Neural cell (in vitro differentiated cells): ENCODE measurements at regions not wholly inside any gene's neighbourhood (a gene's known extent, or its start where the extent isn't known, plus 50 kb on each side); places are given as distances from the start of the nearest gene placed in this dataset.

Experiments used
- H2AFZ ChIP-seq: fragments of 200-600, 300-800 bp; sonication (generic), shearing (Covaris generic); 2 replicates; pipeline ENCODE4 v1.6.0; 2014; ENCODE audit warnings: low read depth, mild to moderate bottlenecking, antibody characterized with exemption, low read length, moderate library complexity
- H3F3A ChIP-seq: fragments of 200-600 bp; shearing (Covaris generic); 2 replicates; pipeline ENCODE4 v1.6.1; 2016; ENCODE audit warnings: mild to moderate bottlenecking, moderate library complexity, mixed read lengths, antibody characterized with exemption, low read length; ENCODE audit not compliant: insufficient read depth, poor library complexity, severe bottlenecking
- H3K27ac ChIP-seq: fragments of 200-600, 300-800 bp; sonication (generic), shearing (Covaris generic); 2 replicates; pipeline ENCODE4 v1.5.1; 2014; ENCODE audit warnings: mild to moderate bottlenecking, low read length, moderate library complexity
- H3K27me3 ChIP-seq: fragments of 300-800, 200-600 bp; sonication (generic), shearing (Covaris generic); 2 replicates; pipeline ENCODE4 v1.6.0; 2014; ENCODE audit warnings: mild to moderate bottlenecking, low read depth, low read length, moderate library complexity; ENCODE audit not compliant: insufficient read depth
- H3K36me3 ChIP-seq: fragments of 300-800, 200-600 bp; sonication (generic), shearing (Covaris generic); 2 replicates; pipeline ENCODE4 v1.5.1; 2014; ENCODE audit warnings: mild to moderate bottlenecking, antibody characterized with exemption, low read length, moderate library complexity; ENCODE audit not compliant: insufficient read depth
- H3K4me2 ChIP-seq: fragments of 300-800, 200-600 bp; sonication (generic), shearing (Covaris generic); 2 replicates; pipeline ENCODE4 v1.6.0; 2014; ENCODE audit warnings: mild to moderate bottlenecking, low read length
- H3K4me3 ChIP-seq: fragments of 300-800, 200-600 bp; sonication (generic), shearing (Covaris generic); 2 replicates; pipeline ENCODE4 v1.5.1; 2014; ENCODE audit warnings: mild to moderate bottlenecking, low read length, moderate library complexity
- H3K79me2 ChIP-seq: fragments of 200-600 bp; shearing (Covaris generic); replicated peaks from 2 replicates; pipeline ENCODE4 v1.6.0; 2014; ENCODE audit warnings: mild to moderate bottlenecking, low read length, moderate library complexity; ENCODE audit not compliant: insufficient read depth
- H3K9ac ChIP-seq: fragments of 300-800, 200-600 bp; sonication (generic), shearing (Covaris generic); 2 replicates; pipeline ENCODE4 v1.6.1; 2016; ENCODE audit warnings: mild to moderate bottlenecking, low read length, mixed read lengths
- H3K9me2 ChIP-seq: fragments of 200-600 bp; shearing (Covaris generic); 2 replicates; pipeline ENCODE4 v1.6.1; 2016; ENCODE audit warnings: mild to moderate bottlenecking, low read length, mixed read lengths; ENCODE audit not compliant: insufficient read depth
- H3K9me3 ChIP-seq: fragments of 200-600, 300-800 bp; sonication (generic), shearing (Covaris generic); 2 replicates; pipeline ENCODE4 v1.6.1; 2016; ENCODE audit warnings: mild to moderate bottlenecking, mixed run types, low read length, moderate library complexity, mixed read lengths
- H4K20me1 ChIP-seq: fragments of 200-600 bp; shearing (Covaris generic); 2 replicates; pipeline ENCODE4 v1.6.1; 2016; ENCODE audit warnings: mild to moderate bottlenecking, mixed run types; ENCODE audit not compliant: insufficient read depth
- EP300 ChIP-seq: fragments of 450-650 bp; conservative IDR thresholded peaks from 2 replicates; pipeline ENCODE4 v1.6.1; 2014; ENCODE audit warnings: antibody characterized with exemption, mild to moderate bottlenecking, moderate library complexity; ENCODE audit not compliant: poor library complexity, severe bottlenecking
- EZH2 ChIP-seq: fragments of 200-600, 300-800 bp; shearing (Covaris generic), sonication (generic); IDR thresholded peaks from 2 replicates; pipeline ENCODE4 v1.6.1; 2014; ENCODE audit warnings: antibody characterized with exemption, low read length, borderline replicate concordance, mild to moderate bottlenecking; ENCODE audit not compliant: insufficient read depth, poor library complexity, severe bottlenecking
- MXI1 ChIP-seq: fragments of 450-650 bp; conservative IDR thresholded peaks from 2 replicates; pipeline ENCODE4 v1.6.1; 2014; ENCODE audit warnings: antibody characterized with exemption, mild to moderate bottlenecking; ENCODE audit not compliant: poor library complexity, severe bottlenecking
- POLR2AphosphoS5 ChIP-seq: IDR thresholded peaks from 2 replicates; pipeline ENCODE4 v1.6.1; 2012
- RAD21 ChIP-seq: fragments of 450-650 bp; conservative IDR thresholded peaks from 2 replicates; pipeline ENCODE4 v1.6.1; 2014; ENCODE audit warnings: antibody characterized with exemption, mild to moderate bottlenecking, moderate library complexity
- SMC3 ChIP-seq: fragments of 450-650 bp; conservative IDR thresholded peaks from 2 replicates; pipeline ENCODE4 v1.6.1; 2014; ENCODE audit warnings: antibody characterized with exemption, mild to moderate bottlenecking, moderate library complexity; ENCODE audit not compliant: poor library complexity
- TAF1 ChIP-seq: IDR thresholded peaks from 2 replicates; pipeline ENCODE4 v1.6.1; 2012; ENCODE audit warnings: low read depth
- TF ChIP-seq, protein P1 (sequence below): IDR thresholded peaks from 2 replicates; pipeline ENCODE4 v1.6.1; 2012; ENCODE audit warnings: borderline replicate concordance
- TF ChIP-seq, protein P2 (sequence below): fragments of 450-650 bp; IDR thresholded peaks from 2 replicates; pipeline ENCODE4 v1.5.1; 2014; ENCODE audit warnings: antibody characterized with exemption, mild to moderate bottlenecking, moderate library complexity; ENCODE audit not compliant: poor library complexity, severe bottlenecking

GRCh38 chr6:14059791-14060436 is 57.7 kb upstream of the CD83 start:
- no peak for TF ChIP-seq SMC3
- no peak for TF ChIP-seq RAD21
- no peak for TF ChIP-seq EP300
- no peak for TF ChIP-seq EZH2
- no peak overlapping the region for H3K27ac ChIP-seq
- no peak overlapping the region for H3K4me2 ChIP-seq
- H3K9ac ChIP-seq, result no peak overlapping the region
- no peak overlapping the region for H2AFZ ChIP-seq
- no peaks in the 10 kb centered on the region for H3F3A ChIP-seq
- no peaks in the 10 kb centered on the region for H3K9me3 ChIP-seq
- no peaks in the 10 kb centered on the region for H3K36me3 ChIP-seq
- H4K20me1 ChIP-seq, result no peaks in the 10 kb centered on the region
- H3K79me2 ChIP-seq, result no peaks in the 10 kb centered on the region
- no peak overlapping the region for H3K4me3 ChIP-seq
- H3K27me3 ChIP-seq, result no peaks in the 10 kb centered on the region
- H3K9me2 ChIP-seq, result no peaks in the 10 kb centered on the region

- Histone ChIP-seq H4K20me1 (no peaks in the 10 kb centered on the region), H3F3A (no peaks in the 10 kb centered on the region), H3K27ac (no peak overlapping the region), H3K27me3 (no peaks in the 10 kb centered on the region), H3K79me2 (no peaks in the 10 kb centered on the region), H3K9me2 (no peaks in the 10 kb centered on the region), H3K4me2 (no peak overlapping the region), H3K9me3 (no peaks in the 10 kb centered on the region), H3K4me3 (no peak overlapping the region), H2AFZ (no peak overlapping the region), H3K36me3 (no peaks in the 10 kb centered on the region), H3K9ac (no peak overlapping the region)
- TF ChIP-seq, protein P1, sequence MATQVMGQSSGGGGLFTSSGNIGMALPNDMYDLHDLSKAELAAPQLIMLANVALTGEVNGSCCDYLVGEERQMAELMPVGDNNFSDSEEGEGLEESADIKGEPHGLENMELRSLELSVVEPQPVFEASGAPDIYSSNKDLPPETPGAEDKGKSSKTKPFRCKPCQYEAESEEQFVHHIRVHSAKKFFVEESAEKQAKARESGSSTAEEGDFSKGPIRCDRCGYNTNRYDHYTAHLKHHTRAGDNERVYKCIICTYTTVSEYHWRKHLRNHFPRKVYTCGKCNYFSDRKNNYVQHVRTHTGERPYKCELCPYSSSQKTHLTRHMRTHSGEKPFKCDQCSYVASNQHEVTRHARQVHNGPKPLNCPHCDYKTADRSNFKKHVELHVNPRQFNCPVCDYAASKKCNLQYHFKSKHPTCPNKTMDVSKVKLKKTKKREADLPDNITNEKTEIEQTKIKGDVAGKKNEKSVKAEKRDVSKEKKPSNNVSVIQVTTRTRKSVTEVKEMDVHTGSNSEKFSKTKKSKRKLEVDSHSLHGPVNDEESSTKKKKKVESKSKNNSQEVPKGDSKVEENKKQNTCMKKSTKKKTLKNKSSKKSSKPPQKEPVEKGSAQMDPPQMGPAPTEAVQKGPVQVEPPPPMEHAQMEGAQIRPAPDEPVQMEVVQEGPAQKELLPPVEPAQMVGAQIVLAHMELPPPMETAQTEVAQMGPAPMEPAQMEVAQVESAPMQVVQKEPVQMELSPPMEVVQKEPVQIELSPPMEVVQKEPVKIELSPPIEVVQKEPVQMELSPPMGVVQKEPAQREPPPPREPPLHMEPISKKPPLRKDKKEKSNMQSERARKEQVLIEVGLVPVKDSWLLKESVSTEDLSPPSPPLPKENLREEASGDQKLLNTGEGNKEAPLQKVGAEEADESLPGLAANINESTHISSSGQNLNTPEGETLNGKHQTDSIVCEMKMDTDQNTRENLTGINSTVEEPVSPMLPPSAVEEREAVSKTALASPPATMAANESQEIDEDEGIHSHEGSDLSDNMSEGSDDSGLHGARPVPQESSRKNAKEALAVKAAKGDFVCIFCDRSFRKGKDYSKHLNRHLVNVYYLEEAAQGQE, result no peak
- TF ChIP-seq EP300 (no peak), EZH2 (no peak), RAD21 (no peak), TAF1 (no peak), MXI1 (no peak), SMC3 (no peak), POLR2AphosphoS5 (no peak)
- TF ChIP-seq, protein P2, sequence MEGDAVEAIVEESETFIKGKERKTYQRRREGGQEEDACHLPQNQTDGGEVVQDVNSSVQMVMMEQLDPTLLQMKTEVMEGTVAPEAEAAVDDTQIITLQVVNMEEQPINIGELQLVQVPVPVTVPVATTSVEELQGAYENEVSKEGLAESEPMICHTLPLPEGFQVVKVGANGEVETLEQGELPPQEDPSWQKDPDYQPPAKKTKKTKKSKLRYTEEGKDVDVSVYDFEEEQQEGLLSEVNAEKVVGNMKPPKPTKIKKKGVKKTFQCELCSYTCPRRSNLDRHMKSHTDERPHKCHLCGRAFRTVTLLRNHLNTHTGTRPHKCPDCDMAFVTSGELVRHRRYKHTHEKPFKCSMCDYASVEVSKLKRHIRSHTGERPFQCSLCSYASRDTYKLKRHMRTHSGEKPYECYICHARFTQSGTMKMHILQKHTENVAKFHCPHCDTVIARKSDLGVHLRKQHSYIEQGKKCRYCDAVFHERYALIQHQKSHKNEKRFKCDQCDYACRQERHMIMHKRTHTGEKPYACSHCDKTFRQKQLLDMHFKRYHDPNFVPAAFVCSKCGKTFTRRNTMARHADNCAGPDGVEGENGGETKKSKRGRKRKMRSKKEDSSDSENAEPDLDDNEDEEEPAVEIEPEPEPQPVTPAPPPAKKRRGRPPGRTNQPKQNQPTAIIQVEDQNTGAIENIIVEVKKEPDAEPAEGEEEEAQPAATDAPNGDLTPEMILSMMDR, result no peak
Measured at GRCh38 chr6:14060971-14061370, 56.6 kb upstream of the CD83 start.
